HCT116 (cell line): ENCODE measurements at regions not wholly inside any gene's neighbourhood (a gene's known extent, or its start where the extent isn't known, plus 50 kb on each side); places are given as distances from the start of the nearest gene placed in this dataset.

Experiments
- ATAC-seq: fragments of 200-7000 bp; cut with Tn5 transposase; 2 replicates; pipeline ENCODE4 v1.9.1; 2020; ENCODE audit warnings: mild to moderate bottlenecking, moderate library complexity
- BruUV-seq: library from RNA; stranded (reverse); fragments of 400-500 nt; replicated peaks from 2 replicates; lab custom pipeline; 2021; lab: Mats Ljungman, UMichigan
- CTCF ChIA-PET: fragments of 300-600 bp; sonication (Branson Sonifier 250); formaldehyde crosslinking; loops from one replicate; lab custom pipeline; 2021; ENCODE audit warnings: antibody characterized with exemption; lab: Charles Lee
- POLR2A ChIA-PET: fragments of 300-600, 350-600 bp; sonication (Branson Sonifier 250); formaldehyde crosslinking; loops from one replicate; lab custom pipeline; 2021; ENCODE audit warnings: antibody characterized with exemption; lab: Charles Lee
- RAD21 ChIA-PET, 2 experiments: fragments of 300-600 bp; sonication (Branson Sonifier 250); formaldehyde crosslinking; loops; one replicate each; lab custom pipeline; 2023; ENCODE audit warnings: low total read pairs in 2 of 2; ENCODE audit not compliant: uncharacterized antibody in 2 of 2, unreplicated experiment in 2 of 2, low non-redundant PET in 1 of 2; lab: Charles Lee
- DNase-seq: peaks from one replicate; pipeline ENCODE4 v3.0.0-alpha.2; 2010; ENCODE audit warnings: low read depth, low spot score
- H2AFZ ChIP-seq: fragments of 200-600 bp; shearing (Covaris generic), sonication (generic); 2 replicates; pipeline ENCODE4 v1.6.1; 2017; ENCODE audit warnings: low read depth, mixed run types, mixed read lengths, antibody characterized with exemption, low read length; ENCODE audit not compliant: poor library complexity, severe bottlenecking
- H3K27ac ChIP-seq: 2 replicates; pipeline ENCODE4 v1.5.1; 2012; ENCODE audit warnings: low read depth, low read length
- H3K27me3 ChIP-seq: fragments of 200-600 bp; sonication (generic); 2 replicates; pipeline ENCODE4 v1.6.1; 2016; ENCODE audit warnings: mixed run types, low read length, mixed read lengths; ENCODE audit not compliant: insufficient read depth
- H3K36me3 ChIP-seq, 2 experiments: fragments of 200-500 bp in 1 of 2; fragments of 200-600 bp in 1 of 2; sonication (Bioruptor generic) in 1 of 2; sonication (generic) in 1 of 2; 2 replicates each; pipeline versions ENCODE4 v1.5.1 to v1.6.1; 2014 to 2016; ENCODE audit warnings: low read length in 2 of 2, inconsistent platforms in 1 of 2, mixed read lengths in 1 of 2, mixed run types in 1 of 2; ENCODE audit not compliant: insufficient read depth in 2 of 2, control insufficient read depth in 1 of 2
- H3K4me1 ChIP-seq, 2 experiments: fragments of 200-600 bp in 1 of 2; sonication (generic) in 1 of 2; 2 replicates each; pipeline versions ENCODE4 v1.5.1 to v1.6.1; 2012 to 2017; ENCODE audit warnings: low read length in 2 of 2, inconsistent platforms in 1 of 2, mild to moderate bottlenecking in 1 of 2, mixed read lengths in 1 of 2, mixed run types in 1 of 2, moderate library complexity in 1 of 2; ENCODE audit not compliant: insufficient read depth in 2 of 2, control insufficient read depth in 1 of 2
- H3K4me2 ChIP-seq: fragments of 200-600 bp; sonication (generic); 2 replicates; pipeline ENCODE4 v1.6.1; 2017; ENCODE audit warnings: mixed run types, low read length, mixed read lengths
- H3K4me3 ChIP-seq, 2 experiments: fragments of 200-600 bp in 1 of 2; sonication (generic) in 1 of 2; replicated peaks in 1 of 2; 2 replicates each; pipeline ENCODE4 v1.5.1; 2011 to 2016; ENCODE audit warnings: low read length in 2 of 2, control low read depth in 1 of 2, low read depth in 1 of 2, mild to moderate bottlenecking in 1 of 2, mixed read lengths in 1 of 2, mixed run types in 1 of 2
- H3K79me2 ChIP-seq: fragments of 200-600 bp; sonication (generic); 2 replicates; pipeline ENCODE4 v1.6.1; 2017; ENCODE audit warnings: mild to moderate bottlenecking, mixed run types, low read length, moderate library complexity, mixed read lengths; ENCODE audit not compliant: insufficient read depth
- H3K9ac ChIP-seq: fragments of 200-600 bp; sonication (generic); 2 replicates; pipeline ENCODE4 v1.6.1; 2016; ENCODE audit warnings: low read length, mixed read lengths
- H3K9me2 ChIP-seq: fragments of 200-600 bp; sonication (generic), shearing (Covaris generic); 2 replicates; pipeline ENCODE4 v1.6.1; 2017; ENCODE audit warnings: mixed run types, mild to moderate bottlenecking, moderate library complexity; ENCODE audit not compliant: insufficient read depth
- H3K9me3 ChIP-seq, 2 experiments: fragments of 200-500 bp in 1 of 2; fragments of 200-600 bp in 1 of 2; sonication (Bioruptor generic) in 1 of 2; sonication (generic) in 1 of 2; 2 replicates each; pipeline ENCODE4 v1.6.1; 2014 to 2017; ENCODE audit warnings: low read length in 2 of 2, mixed read lengths in 2 of 2, inconsistent platforms in 1 of 2, low read depth in 1 of 2, mild to moderate bottlenecking in 1 of 2, mixed run types in 1 of 2, moderate library complexity in 1 of 2; ENCODE audit not compliant: control insufficient read depth in 1 of 2, insufficient read depth in 1 of 2
- H4K20me1 ChIP-seq: fragments of 200-600 bp; sonication (generic), shearing (Covaris generic); 2 replicates; pipeline ENCODE4 v1.6.1; 2017; ENCODE audit warnings: mixed run types, mild to moderate bottlenecking, moderate library complexity; ENCODE audit not compliant: insufficient read depth
- ATF3 ChIP-seq: IDR thresholded peaks from 2 replicates; pipeline ENCODE4 v1.6.1; 2012
- CBX3 ChIP-seq: IDR thresholded peaks from 2 replicates; pipeline ENCODE4 v1.6.1; 2012; ENCODE audit warnings: low read depth
- EGR1 ChIP-seq: IDR thresholded peaks from 2 replicates; pipeline ENCODE4 v1.6.1; 2012; ENCODE audit warnings: low read depth
- ELF1 ChIP-seq: IDR thresholded peaks from 2 replicates; pipeline ENCODE4 v1.6.1; 2012; ENCODE audit warnings: low read depth, borderline replicate concordance
- EZH2 ChIP-seq: fragments of 200-600 bp; sonication (generic); IDR thresholded peaks from 2 replicates; pipeline ENCODE4 v1.6.1; 2017; ENCODE audit warnings: antibody characterized with exemption, mixed run types
- EZH2phosphoT487 ChIP-seq: fragments of 200-600 bp; IDR thresholded peaks from 2 replicates; pipeline ENCODE4 v1.6.1; 2018; ENCODE audit warnings: antibody characterized with exemption, borderline replicate concordance
- JUND ChIP-seq: IDR thresholded peaks from 2 replicates; pipeline ENCODE4 v1.6.1; 2012
- MAX ChIP-seq: IDR thresholded peaks from 2 replicates; pipeline ENCODE4 v1.6.1; 2012
- POLR2A ChIP-seq: IDR thresholded peaks from 2 replicates; pipeline ENCODE4 v1.7.0; 2011; ENCODE audit warnings: borderline replicate concordance; ENCODE audit not compliant: insufficient read depth, insufficient read length; ENCODE audit errors: extremely low read depth
- POLR2AphosphoS5 ChIP-seq: IDR thresholded peaks from 2 replicates; pipeline ENCODE4 v1.6.1; 2011; ENCODE audit warnings: mild to moderate bottlenecking, low read depth, low read length, moderate library complexity
- REST ChIP-seq: IDR thresholded peaks from 2 replicates; pipeline ENCODE4 v1.6.1; 2012; ENCODE audit warnings: low read depth
- SP1 ChIP-seq: IDR thresholded peaks from 2 replicates; pipeline ENCODE4 v1.6.1; 2012; ENCODE audit warnings: low read depth
- YY1 ChIP-seq: IDR thresholded peaks from 2 replicates; pipeline ENCODE4 v1.6.1; 2011; ENCODE audit warnings: low read length, low read depth, moderate library complexity, mild to moderate bottlenecking; ENCODE audit not compliant: insufficient replicate concordance; ENCODE audit errors: extremely low read depth
- ZBTB33 ChIP-seq: IDR thresholded peaks from 2 replicates; pipeline ENCODE4 v1.6.1; 2011; ENCODE audit warnings: mild to moderate bottlenecking, low read length, moderate library complexity; ENCODE audit not compliant: insufficient replicate concordance; ENCODE audit errors: extremely low read depth
- ZFX ChIP-seq: fragments of 450-650 bp; IDR thresholded peaks from 2 replicates; pipeline ENCODE4 v1.6.1; 2017
- ZNF274 ChIP-seq: fragments of 200-500 bp; sonication (Bioruptor generic); IDR thresholded peaks from 2 replicates; pipeline ENCODE4 v1.6.1; 2014; ENCODE audit warnings: mild to moderate bottlenecking, low read depth, low read length, inconsistent platforms
- intact Hi-C: fragments of 100-400 bp; cut with micrococcal nuclease; formaldehyde crosslinking; loops from 2 replicates; pipeline ENCODE4 v1.10.0; 2022

- Histone ChIP-seq H3K9me2 (no peaks in the 10 kb centered on the region), H4K20me1 (no peaks in the 10 kb centered on the region; the same call in 1 of the 2 replicates), H3K4me1 (no peaks in the 10 kb centered on the region), H3K9ac (no peak overlapping the region), H3K9me3 (no peaks in the 10 kb centered on the region), H2AFZ (no peak overlapping the region), H3K4me2 (no peak overlapping the region), H3K36me3 (no peaks in the 10 kb centered on the region), H3K27ac (no peak overlapping the region), H3K27me3 (no peaks in the 10 kb centered on the region; the same call in 1 of the 2 replicates), H3K4me3 (no peak overlapping the region), H3K79me2 (no peaks in the 10 kb centered on the region)
- intact Hi-C loops = no loop called here
- DNase-seq (no peak), ATAC-seq (no peak)
- BruUV-seq = no TSS peak
- ChIA-PET RAD21 (no interaction called here), POLR2A (no interaction called here), CTCF (no interaction called here)
- TF ChIP-seq YY1 (no peak), POLR2AphosphoS5 (no peak), CBX3 (no peak), ZFX (no peak), SP1 (no peak), ELF1 (no peak), JUND (no peak), REST (no peak), ZNF274 (no peak), EZH2phosphoT487 (no peak), EGR1 (no peak), ZBTB33 (no peak), ATF3 (no peak), POLR2A (no peak), MAX (no peak), EZH2 (no peak)
Measured at GRCh38 chr2:16565481-16565880, 100.2 kb downstream of the CYRIA start.
